ENCODE measurements at regions not wholly inside any gene's neighbourhood (a gene's known extent, or its start where the extent isn't known, plus 50 kb on each side); places are given as distances from the start of the nearest gene placed in this dataset.

DNA sequence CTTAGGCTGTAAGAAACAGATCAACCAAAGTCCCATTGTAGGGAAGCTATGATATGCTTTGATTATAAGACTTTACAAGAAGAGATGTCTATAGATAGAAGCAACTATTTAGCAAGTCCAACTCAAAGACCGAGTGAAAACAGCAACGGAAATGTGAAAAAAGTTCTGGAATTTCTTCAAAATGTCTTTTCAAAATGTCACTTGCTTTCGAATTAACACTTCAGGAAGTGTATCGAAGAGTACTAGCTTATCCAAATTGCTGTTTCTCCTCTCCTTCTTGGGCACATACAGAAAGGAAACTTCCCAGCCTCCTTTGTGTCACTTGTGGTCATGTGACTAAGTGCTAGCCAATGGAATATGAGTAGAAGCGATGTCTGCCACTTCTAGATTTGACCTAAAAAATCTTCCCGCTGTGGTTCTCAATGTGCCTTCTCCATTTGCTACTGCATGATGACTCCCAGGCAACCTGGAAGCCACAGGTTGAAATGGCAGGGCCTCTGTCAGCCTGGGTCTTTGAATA, 89.9 kb downstream of the TSEN15 start:
- 65% methylated on average over 6 of the region's 6 CpGs for WGBS (ENCODE audit: insufficient coverage, insufficient replicate concordance, low lambda C conversion rate, missing lambda C conversion rate)
- no peak overlapping the region for H3K4me3 ChIP-seq
- H3K9ac ChIP-seq (ENCODE audit: control insufficient read depth, insufficient read depth, low read length) = no peak overlapping the region
- ATAC-seq (no peak), DNase-seq (ENCODE audit: low read depth, low spot score) (no peak), FAIRE-seq (no peak)
- CTCF ChIA-PET = interaction anchor here (0.9 kb wide), 1 partner anchor 66 kb away, joined by 3 read pairs; no protein-coding TSS in a partner anchor
- SMC1A ChIA-PET (ENCODE audit: uncharacterized antibody, unreplicated experiment) = interaction anchor here (1.0 kb wide), 1 partner anchor 15 kb away, joined by 3 read pairs; no protein-coding TSS in a partner anchor
- H3K79me2 ChIP-seq (ENCODE audit: control insufficient read depth, insufficient read depth, low read length) = no peaks in the 10 kb centered on the region
- H3K9me3 ChIP-seq (replicated peaks; ENCODE audit: control insufficient read depth, insufficient read depth, low read length) = no peaks in the 10 kb centered on the region
- peaks cover 0 to 3% of the 10 kb centered on the region in 2 experiments; a peak in 1 of 4 replicates for H3K27me3 ChIP-seq (replicated peaks in 1 of 2; ENCODE audit: control insufficient read depth in 2 of 2, insufficient read depth in 2 of 2, low read length in 1 of 2)
- intact Hi-C loops (cut with micrococcal nuclease; ENCODE audit: unreplicated experiment) (no loop called here), in situ Hi-C loops (cut with MboI) (no loop called here)
- no peaks in the 10 kb centered on the region for H4K20me1 ChIP-seq (ENCODE audit: control insufficient read depth, insufficient read depth)
- RAD21 ChIA-PET (ENCODE audit: unreplicated experiment) = no interaction called here
- POLR2A ChIA-PET = no interaction called here
- no peaks in the 10 kb centered on the region for H3K36me3 ChIP-seq (ENCODE audit: control insufficient read depth in 2 of 2, insufficient read depth in 2 of 2, low read length in 1 of 2)
- H2AFZ ChIP-seq (ENCODE audit: control insufficient read depth, low read depth, low read length) = no peak overlapping the region
- H3K4me2 ChIP-seq (ENCODE audit: control insufficient read depth, insufficient read depth) = no peak overlapping the region
- no peak for TF ChIP-seq RB1 (IDR thresholded peaks at IDR 0.05; ENCODE audit: borderline replicate concordance)
- TF ChIP-seq, protein P1, sequence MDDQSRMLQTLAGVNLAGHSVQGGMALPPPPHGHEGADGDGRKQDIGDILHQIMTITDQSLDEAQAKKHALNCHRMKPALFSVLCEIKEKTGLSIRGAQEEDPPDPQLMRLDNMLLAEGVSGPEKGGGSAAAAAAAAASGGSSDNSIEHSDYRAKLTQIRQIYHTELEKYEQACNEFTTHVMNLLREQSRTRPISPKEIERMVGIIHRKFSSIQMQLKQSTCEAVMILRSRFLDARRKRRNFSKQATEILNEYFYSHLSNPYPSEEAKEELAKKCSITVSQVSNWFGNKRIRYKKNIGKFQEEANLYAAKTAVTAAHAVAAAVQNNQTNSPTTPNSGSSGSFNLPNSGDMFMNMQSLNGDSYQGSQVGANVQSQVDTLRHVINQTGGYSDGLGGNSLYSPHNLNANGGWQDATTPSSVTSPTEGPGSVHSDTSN (IDR thresholded peaks at IDR 0.05; ENCODE audit: insufficient replicate concordance, low read depth, low read length) = no peak
- TF ChIP-seq, protein P2, sequence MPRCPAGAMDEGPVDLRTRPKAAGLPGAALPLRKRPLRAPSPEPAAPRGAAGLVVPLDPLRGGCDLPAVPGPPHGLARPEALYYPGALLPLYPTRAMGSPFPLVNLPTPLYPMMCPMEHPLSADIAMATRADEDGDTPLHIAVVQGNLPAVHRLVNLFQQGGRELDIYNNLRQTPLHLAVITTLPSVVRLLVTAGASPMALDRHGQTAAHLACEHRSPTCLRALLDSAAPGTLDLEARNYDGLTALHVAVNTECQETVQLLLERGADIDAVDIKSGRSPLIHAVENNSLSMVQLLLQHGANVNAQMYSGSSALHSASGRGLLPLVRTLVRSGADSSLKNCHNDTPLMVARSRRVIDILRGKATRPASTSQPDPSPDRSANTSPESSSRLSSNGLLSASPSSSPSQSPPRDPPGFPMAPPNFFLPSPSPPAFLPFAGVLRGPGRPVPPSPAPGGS (IDR thresholded peaks at IDR 0.05; ENCODE audit: borderline replicate concordance, insufficient read depth, low read depth, low read length, poor library complexity, severe bottlenecking) = no peak
- TF ChIP-seq EZH2 (IDR thresholded peaks at IDR 0.05; ENCODE audit: borderline replicate concordance, control insufficient read depth, low read depth, low read length) = no peak
- TF ChIP-seq ASH2L (IDR thresholded peaks at IDR 0.05; ENCODE audit: borderline replicate concordance, low read depth) = no peak
- TF ChIP-seq RCOR1 (conservative IDR thresholded peaks at IDR 0.05; ENCODE audit: low read depth, low read length) = no peak
- no peak for TF ChIP-seq STAT3 (IDR thresholded peaks at IDR 0.05; ENCODE audit: low read depth, low read length)
- no peak for TF ChIP-seq SRF (IDR thresholded peaks at IDR 0.05; ENCODE audit: low read depth in 2 of 2, low read length in 2 of 2)
- TF ChIP-seq, protein P3, sequence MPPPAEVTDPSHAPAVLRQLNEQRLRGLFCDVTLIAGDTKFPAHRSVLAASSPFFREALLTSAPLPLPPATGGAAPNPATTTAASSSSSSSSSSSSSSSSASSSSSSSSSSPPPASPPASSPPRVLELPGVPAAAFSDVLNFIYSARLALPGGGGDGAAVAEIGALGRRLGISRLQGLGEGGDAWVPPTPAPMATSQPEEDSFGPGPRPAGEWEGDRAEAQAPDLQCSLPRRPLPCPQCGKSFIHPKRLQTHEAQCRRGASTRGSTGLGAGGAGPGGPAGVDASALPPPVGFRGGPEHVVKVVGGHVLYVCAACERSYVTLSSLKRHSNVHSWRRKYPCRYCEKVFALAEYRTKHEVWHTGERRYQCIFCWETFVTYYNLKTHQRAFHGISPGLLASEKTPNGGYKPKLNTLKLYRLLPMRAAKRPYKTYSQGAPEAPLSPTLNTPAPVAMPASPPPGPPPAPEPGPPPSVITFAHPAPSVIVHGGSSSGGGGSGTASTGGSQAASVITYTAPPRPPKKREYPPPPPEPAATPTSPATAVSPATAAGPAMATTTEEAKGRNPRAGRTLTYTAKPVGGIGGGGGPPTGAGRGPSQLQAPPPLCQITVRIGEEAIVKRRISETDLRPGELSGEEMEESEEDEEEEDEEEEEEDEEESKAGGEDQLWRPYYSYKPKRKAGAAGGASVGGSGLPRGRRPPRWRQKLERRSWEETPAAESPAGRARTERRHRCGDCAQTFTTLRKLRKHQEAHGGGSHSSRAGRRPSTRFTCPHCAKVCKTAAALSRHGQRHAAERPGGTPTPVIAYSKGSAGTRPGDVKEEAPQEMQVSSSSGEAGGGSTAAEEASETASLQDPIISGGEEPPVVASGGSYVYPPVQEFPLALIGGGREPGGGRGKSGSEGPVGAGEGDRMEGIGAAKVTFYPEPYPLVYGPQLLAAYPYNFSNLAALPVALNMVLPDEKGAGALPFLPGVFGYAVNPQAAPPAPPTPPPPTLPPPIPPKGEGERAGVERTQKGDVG (CRISPR knock-in tag; IDR thresholded peaks at IDR 0.05) = no peak
- TF ChIP-seq EP300 (IDR thresholded peaks at IDR 0.05; ENCODE audit: borderline replicate concordance in 1 of 2, control insufficient read depth in 1 of 2, low read depth in 2 of 2, low read length in 2 of 2) = no peak
- TF ChIP-seq NFIC (IDR thresholded peaks at IDR 0.05; ENCODE audit: low read depth, low read length) = no peak
- TF ChIP-seq MTA2 (IDR thresholded peaks at IDR 0.05; ENCODE audit: low read depth) = no peak
- TF ChIP-seq CREB1 (IDR thresholded peaks at IDR 0.05; ENCODE audit: low read depth) = no peak
- TF ChIP-seq SPI1 (IDR thresholded peaks at IDR 0.05; ENCODE audit: borderline replicate concordance, insufficient read depth, low read depth, low read length) = no peak
- no peak for TF ChIP-seq ATF7 (IDR thresholded peaks at IDR 0.05; ENCODE audit: low read depth)
- no peak for TF ChIP-seq FOXM1 (IDR thresholded peaks at IDR 0.05; ENCODE audit: low read depth, low read length)
- no peak for TF ChIP-seq RBBP5 (conservative IDR thresholded peaks at IDR 0.05)
- no peak for TF ChIP-seq NFXL1 (IDR thresholded peaks at IDR 0.05; ENCODE audit: borderline replicate concordance)
- TF ChIP-seq YY1 (IDR thresholded peaks at IDR 0.05; ENCODE audit: low read depth, low read length) = no peak
- H3K27ac ChIP-seq (ENCODE audit: control insufficient read depth, insufficient read depth) = no peak overlapping the region
- H3K4me1 ChIP-seq (ENCODE audit: control insufficient read depth, insufficient read depth, low read length) = no peaks in the 10 kb centered on the region
- BruUV-seq (replicated peaks) = no TSS peak

Data from GM12878 (cell line).